ENCODE measurements at regions not wholly inside any gene's neighbourhood (a gene's known extent, or its start where the extent isn't known, plus 50 kb on each side); places are given as distances from the start of the nearest gene placed in this dataset.
"Not testable (repeated sequence)": the region's sequence is repeated elsewhere in the genome, so short reads cannot be mapped to it uniquely, and the experiment has no call there.

GRCh38 chr2:128512379-128513115 lies 193.9 kb upstream of the HS6ST1 start:
- peak; percentile 21 for DNase-seq

- peak; percentile 14 for DNase-seq
Measured at GRCh38 chr2:128513116-128513960, 194.7 kb upstream of the HS6ST1 start.

GRCh38 chr2:128513961-128514283 lies 195.3 kb upstream of the HS6ST1 start:
- DNase-seq = peak; percentile 34

- DNase-seq = peak; percentile 12
Measured at GRCh38 chr2:128514555-128514955, 195.9 kb upstream of the HS6ST1 start.

GRCh38 chr2:128516938-128517337 lies 198.3 kb upstream of the HS6ST1 start:
- DNase-seq = no peak

GRCh38 chr2:128519028-128519427 lies 200.4 kb upstream of the HS6ST1 start:
- not testable (repeated sequence) for DNase-seq

GRCh38 chr2:128519517-128520215 lies 201.0 kb upstream of the HS6ST1 start:
- DNase-seq = no peak

GRCh38 chr2:128520340-128520739 lies 201.7 kb upstream of the HS6ST1 start:
- DNase-seq = no peak

- no peak for DNase-seq
Measured at GRCh38 chr2:128520791-128521190, 202.1 kb upstream of the HS6ST1 start.

GRCh38 chr2:128521482-128521881 lies 202.8 kb upstream of the HS6ST1 start:
- no peak for DNase-seq

- DNase-seq = no peak
Measured at GRCh38 chr2:128522829-128523228, 204.2 kb upstream of the HS6ST1 start.

- DNase-seq = no peak
Measured at GRCh38 chr2:128523457-128523856, 204.8 kb upstream of the HS6ST1 start.

GRCh38 chr2:128524183-128524582 lies 205.5 kb upstream of the HS6ST1 start:
- no peak for DNase-seq

GRCh38 chr2:128525653-128526052 lies 207.0 kb upstream of the HS6ST1 start:
- no peak for DNase-seq

GRCh38 chr2:128526455-128526976 lies 207.8 kb upstream of the HS6ST1 start:
- DNase-seq = no peak

GRCh38 chr2:128528133-128528532 lies 209.5 kb upstream of the HS6ST1 start:
- no peak for DNase-seq

GRCh38 chr2:128530025-128530573 lies 211.4 kb upstream of the HS6ST1 start:
- DNase-seq = no peak

- DNase-seq = no peak
Measured at GRCh38 chr2:128531856-128532255, 213.2 kb upstream of the HS6ST1 start.

GRCh38 chr2:128533101-128533500 lies 214.4 kb upstream of the HS6ST1 start:
- DNase-seq = no peak

- DNase-seq = no peak
Measured at GRCh38 chr2:128534688-128535392, 216.2 kb upstream of the HS6ST1 start.

GRCh38 chr2:128535953-128536352 lies 217.3 kb upstream of the HS6ST1 start:
- no peak for DNase-seq

- no peak for DNase-seq
Measured at GRCh38 chr2:128536925-128537620, 218.4 kb upstream of the HS6ST1 start.
